HG03196 (cell line): ENCODE measurements at regions not wholly inside any gene's neighbourhood (a gene's known extent, or its start where the extent isn't known, plus 50 kb on each side); places are given as distances from the start of the nearest gene placed in this dataset.

ENCODE experiments used
- ATAC-seq: cut with Tn5 transposase; IDR thresholded peaks from one replicate; pipeline ENCODE4 v1.9.1; 2021; ENCODE audit not compliant: unreplicated experiment

- no peak for ATAC-seq
These were observed 100.9 kb upstream of the ARHGEF3 start for GRCh38 chr3:56902468-56903160.

GRCh38 chr3:56900801-56901200, 99.1 kb upstream of the ARHGEF3 start:
- ATAC-seq, result no peak

- no peak for ATAC-seq
These were observed 98.1 kb upstream of the ARHGEF3 start for GRCh38 chr3:56899851-56900250.

- no peak for ATAC-seq
These were observed 97.3 kb upstream of the ARHGEF3 start for GRCh38 chr3:56899078-56899477.

- no peak for ATAC-seq
These were observed 94.6 kb upstream of the ARHGEF3 start for GRCh38 chr3:56896357-56896756.

- ATAC-seq, result no peak
These were observed 93.2 kb upstream of the ARHGEF3 start for GRCh38 chr3:56894881-56895431.

- ATAC-seq, result no peak
These were observed 88.8 kb upstream of the ARHGEF3 start for GRCh38 chr3:56890448-56891091.

- ATAC-seq, result no peak
These were observed 87.4 kb upstream of the ARHGEF3 start for GRCh38 chr3:56889131-56889530.

GRCh38 chr3:56887402-56888025, 85.8 kb upstream of the ARHGEF3 start:
- no peak for ATAC-seq

- ATAC-seq, result no peak
These were observed 84.6 kb upstream of the ARHGEF3 start for GRCh38 chr3:56886314-56886713.

- no peak for ATAC-seq
These were observed 84.1 kb upstream of the ARHGEF3 start for GRCh38 chr3:56885879-56886278.

- ATAC-seq, result no peak
These were observed 83.7 kb upstream of the ARHGEF3 start for GRCh38 chr3:56885453-56885852.

GRCh38 chr3:56884387-56884786, 82.6 kb upstream of the ARHGEF3 start:
- no peak for ATAC-seq

GRCh38 chr3:56883828-56884227, 82.1 kb upstream of the ARHGEF3 start:
- ATAC-seq, result no peak

GRCh38 chr3:56882896-56883295, 81.1 kb upstream of the ARHGEF3 start:
- ATAC-seq, result no peak

- no peak for ATAC-seq
These were observed 80.1 kb upstream of the ARHGEF3 start for GRCh38 chr3:56881841-56882240.

GRCh38 chr3:56880720-56881575, 79.2 kb upstream of the ARHGEF3 start:
- ATAC-seq, result no peak

- no peak for ATAC-seq
These were observed 77.9 kb upstream of the ARHGEF3 start for GRCh38 chr3:56879436-56880215.

GRCh38 chr3:56878074-56878473, 76.3 kb upstream of the ARHGEF3 start:
- no peak for ATAC-seq

- ATAC-seq, result no peak
These were observed 75.2 kb upstream of the ARHGEF3 start for GRCh38 chr3:56876916-56877315.
